Skeletal muscle tissue (tissue), 3 donors: ENCODE measurements at regions not wholly inside any gene's neighbourhood (a gene's known extent, or its start where the extent isn't known, plus 50 kb on each side); places are given as distances from the start of the nearest gene placed in this dataset.

Source experiments
- H3K27ac ChIP-seq: one replicate; pipeline ENCODE4 v1.7.0; 2013; ENCODE audit warnings: mild to moderate bottlenecking, low read depth, low read length, inconsistent platforms
- H3K27me3 ChIP-seq, 3 donors: one replicate each; pipeline ENCODE4 v1.7.0; 2013; ENCODE audit warnings: low read length in 3 of 3; ENCODE audit not compliant: control insufficient read depth in 3 of 3, insufficient read depth in 3 of 3
- H3K36me3 ChIP-seq, 3 donors: one replicate each; pipeline ENCODE4 v1.7.0; 2013; ENCODE audit warnings: low read length in 3 of 3; ENCODE audit not compliant: control insufficient read depth in 3 of 3, insufficient read depth in 3 of 3
- H3K4me1 ChIP-seq, 3 donors: one replicate each; pipeline ENCODE4 v1.7.0; 2013; ENCODE audit warnings: low read length in 3 of 3, mild to moderate bottlenecking in 3 of 3; ENCODE audit not compliant: control insufficient read depth in 3 of 3, insufficient read depth in 3 of 3
- H3K4me3 ChIP-seq, 3 donors: one replicate each; pipeline ENCODE4 v1.7.0; 2013; ENCODE audit warnings: low read length in 3 of 3
- H3K9ac ChIP-seq, 3 donors: one replicate each; pipeline ENCODE4 v1.7.0; 2013; ENCODE audit warnings: low read length in 3 of 3, mild to moderate bottlenecking in 3 of 3, moderate library complexity in 2 of 3, low read depth in 1 of 3
- H3K9me3 ChIP-seq, 3 donors: one replicate each; pipeline ENCODE4 v1.7.0; 2013; ENCODE audit warnings: low read length in 3 of 3; ENCODE audit not compliant: control insufficient read depth in 3 of 3
- donor health status: Osteomylitis.

DNA sequence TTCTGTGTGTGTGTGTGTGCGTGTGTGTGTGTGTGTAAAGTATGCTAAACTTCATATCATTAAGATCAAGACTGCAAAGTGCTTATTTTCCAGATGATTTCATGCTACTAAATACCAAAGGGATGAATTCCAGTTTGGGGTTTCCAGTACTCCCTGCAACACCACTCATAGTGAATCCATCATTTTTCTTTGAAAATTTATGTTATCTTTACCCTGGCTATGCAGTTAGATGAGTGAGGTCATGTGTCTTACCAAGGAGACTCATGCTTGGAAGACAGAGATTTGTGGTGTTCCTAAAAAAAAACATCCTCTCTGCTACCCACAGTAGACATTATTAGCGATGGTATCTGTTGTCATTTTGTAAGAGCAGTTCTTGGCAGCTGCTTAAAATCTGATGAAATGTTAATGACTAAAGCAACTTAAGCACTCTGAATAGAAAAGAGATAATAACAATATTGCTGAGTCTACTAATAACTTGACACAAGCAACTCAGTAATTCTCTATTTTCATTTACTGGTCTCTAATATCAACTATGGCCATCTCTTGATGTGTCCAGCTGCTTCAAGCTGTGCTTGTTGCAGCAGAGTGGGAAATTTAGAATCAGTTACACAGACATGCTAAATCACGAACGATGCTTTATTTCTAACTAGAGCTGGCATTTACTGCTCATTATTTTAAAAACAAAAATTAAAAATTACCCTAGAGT, 1953.0 kb upstream of the IGFBP7 start:
- H3K9ac ChIP-seq: no peak overlapping the region

DNA sequence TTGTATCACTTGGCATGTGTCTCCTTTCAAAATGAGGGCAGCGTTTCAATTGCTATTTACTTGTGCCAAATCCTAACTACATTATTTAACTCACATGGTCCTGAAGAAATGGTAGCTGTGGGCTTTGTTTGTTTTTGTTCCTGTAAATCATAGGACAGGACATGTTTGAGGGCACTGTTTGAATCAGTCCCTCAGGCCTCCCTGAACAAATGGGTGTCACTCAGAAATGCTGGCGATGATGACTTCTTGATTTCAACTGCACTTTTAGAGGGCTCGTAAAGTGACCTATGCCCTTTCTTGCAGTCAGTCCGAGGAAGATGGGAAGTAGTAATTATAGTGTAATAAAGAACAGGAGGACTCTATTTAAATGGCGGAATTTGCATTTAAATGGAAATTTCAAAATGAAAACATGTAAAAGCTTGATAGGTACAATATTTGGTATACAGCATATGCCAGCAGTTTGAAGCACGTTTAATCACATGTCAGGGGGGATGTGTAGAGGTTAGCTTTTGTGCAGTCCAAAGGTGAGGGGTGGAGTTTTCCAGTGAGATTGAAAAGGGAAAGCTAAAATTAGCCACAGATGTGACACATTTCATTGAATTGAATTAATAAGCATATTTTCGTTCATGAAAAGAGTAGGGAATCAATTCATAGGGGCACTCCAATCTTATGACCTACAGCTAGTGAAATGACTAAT, 1958.7 kb upstream of the IGFBP7 start:
- H3K36me3 ChIP-seq: no peaks in the 10 kb centered on the region
- no peak overlapping the region for H3K9ac ChIP-seq
- no peak overlapping the region for H3K4me3 ChIP-seq
- H3K4me1 ChIP-seq: no peaks in the 10 kb centered on the region
- H3K27me3 ChIP-seq: no peaks in the 10 kb centered on the region
- H3K9me3 ChIP-seq: no peaks in the 10 kb centered on the region
- no peak overlapping the region for H3K27ac ChIP-seq

More for the DNA sequence above, 1953.0 kb upstream of the IGFBP7 start:
- no peaks in the 10 kb centered on the region for H3K27me3 ChIP-seq
- no peaks in the 10 kb centered on the region for H3K9me3 ChIP-seq
- no peaks in the 10 kb centered on the region for H3K4me1 ChIP-seq
- H3K36me3 ChIP-seq: no peaks in the 10 kb centered on the region
- no peak overlapping the region for H3K4me3 ChIP-seq
- H3K27ac ChIP-seq: no peak overlapping the region

DNA sequence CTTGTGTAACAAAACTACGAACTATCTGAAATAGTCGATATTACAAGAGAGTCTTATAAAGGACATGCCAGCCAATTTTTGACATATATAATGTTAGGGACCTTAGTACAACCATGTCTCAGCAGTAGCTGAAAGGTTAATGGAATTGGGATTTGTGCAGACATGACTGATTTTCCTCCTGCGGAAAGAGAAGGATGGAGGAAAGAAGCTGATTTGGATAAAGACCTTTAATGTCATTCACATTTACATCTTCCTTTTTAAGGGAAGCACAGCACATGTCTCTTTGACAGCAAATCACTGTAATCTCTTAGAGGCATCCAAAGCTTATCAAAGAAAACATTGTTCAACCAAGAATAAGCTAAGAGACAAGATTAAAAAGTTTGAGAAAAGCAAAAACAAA, 1976.2 kb upstream of the IGFBP7 start:
- Histone ChIP-seq H3K4me3 (no peak overlapping the region), H3K27me3 (no peaks in the 10 kb centered on the region), H3K36me3 (no peaks in the 10 kb centered on the region), H3K4me1 (no peaks in the 10 kb centered on the region), H3K9ac (no peak overlapping the region), H3K27ac (no peak overlapping the region), H3K9me3 (no peaks in the 10 kb centered on the region)

- no peaks in the 10 kb centered on the region for H3K9me3 ChIP-seq
- no peak overlapping the region for H3K9ac ChIP-seq
- H3K4me3 ChIP-seq: no peak overlapping the region
- H3K4me1 ChIP-seq: no peaks in the 10 kb centered on the region
- H3K27me3 ChIP-seq: no peaks in the 10 kb centered on the region
- no peak overlapping the region for H3K27ac ChIP-seq
- H3K36me3 ChIP-seq: no peaks in the 10 kb centered on the region
Measured at GRCh38 chr4:59091146-59092142, 1981.3 kb upstream of the IGFBP7 start.

GRCh38 chr4:59094505-59094904, 1984.3 kb upstream of the IGFBP7 start:
- Histone ChIP-seq H3K27ac (no peak overlapping the region), H3K9ac (no peak overlapping the region), H3K4me3 (no peak overlapping the region), H3K27me3 (no peaks in the 10 kb centered on the region), H3K36me3 (no peaks in the 10 kb centered on the region), H3K4me1 (no peaks in the 10 kb centered on the region), H3K9me3 (no peaks in the 10 kb centered on the region)

GRCh38 chr4:59102311-59102710, 1992.1 kb upstream of the IGFBP7 start:
- Histone ChIP-seq H3K4me3 (no peak overlapping the region), H3K4me1 (no peaks in the 10 kb centered on the region), H3K9ac (no peak overlapping the region)

DNA sequence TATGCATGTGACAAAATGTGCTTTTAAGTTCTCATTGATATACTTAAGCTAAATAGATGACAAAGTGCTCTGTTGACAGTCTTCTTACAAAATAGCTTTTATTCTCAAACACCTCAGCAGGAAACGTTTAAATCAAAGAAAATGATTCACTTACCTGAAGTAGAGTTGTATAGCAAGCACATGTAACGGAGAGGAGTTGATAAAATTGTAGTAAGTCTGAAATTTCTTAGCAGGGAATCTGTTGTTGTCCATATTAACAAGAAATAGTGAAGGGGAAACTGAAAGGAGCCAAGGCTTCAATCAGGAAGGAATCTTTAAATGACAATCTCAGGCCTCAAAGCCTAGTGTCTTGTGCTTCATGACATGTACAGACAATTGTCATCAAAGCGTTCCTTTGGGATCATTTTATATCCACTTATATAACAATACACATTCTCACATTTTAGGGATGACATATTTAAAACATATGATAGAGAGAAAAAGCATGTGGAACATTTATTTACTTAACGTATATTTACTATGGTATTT, 2010.2 kb upstream of the IGFBP7 start:
- Histone ChIP-seq H3K27ac (no peak overlapping the region), H3K36me3 (no peaks in the 10 kb centered on the region), H3K9ac (no peak overlapping the region), H3K4me3 (no peak overlapping the region), H3K4me1 (no peaks in the 10 kb centered on the region), H3K9me3 (no peaks in the 10 kb centered on the region), H3K27me3 (no peaks in the 10 kb centered on the region)

More at GRCh38 chr4:59102311-59102710, 1992.1 kb upstream of the IGFBP7 start:
- Histone ChIP-seq H3K36me3 (no peaks in the 10 kb centered on the region), H3K27me3 (no peaks in the 10 kb centered on the region), H3K9me3 (no peaks in the 10 kb centered on the region), H3K27ac (no peak overlapping the region)

GRCh38 chr4:59122626-59123025, 2012.4 kb upstream of the IGFBP7 start:
- Histone ChIP-seq H3K36me3 (no peaks in the 10 kb centered on the region), H3K9me3 (no peaks in the 10 kb centered on the region), H3K4me1 (no peaks in the 10 kb centered on the region), H3K27me3 (no peaks in the 10 kb centered on the region), H3K4me3 (no peak overlapping the region), H3K9ac (no peak overlapping the region), H3K27ac (no peak overlapping the region)

DNA sequence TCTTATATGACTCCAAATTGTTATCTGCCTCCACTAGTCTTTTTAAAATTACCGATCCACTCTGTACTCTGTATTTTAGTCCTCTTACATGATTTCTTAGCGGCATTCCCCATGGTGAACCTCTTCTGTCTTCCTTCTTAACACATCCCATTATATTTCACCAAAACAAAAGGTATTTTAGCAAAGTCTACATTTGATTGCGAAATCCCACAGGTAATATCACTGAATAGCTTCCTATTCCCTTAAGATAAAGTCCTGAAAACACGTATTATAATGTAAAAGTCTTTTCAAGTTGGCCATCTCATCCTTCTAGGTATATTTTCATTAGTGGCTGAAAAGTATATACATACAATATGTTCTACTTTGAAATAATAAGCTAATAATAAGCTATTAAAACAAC, 2016.0 kb upstream of the IGFBP7 start:
- no peaks in the 10 kb centered on the region for H3K4me1 ChIP-seq
- H3K9me3 ChIP-seq: no peaks in the 10 kb centered on the region
- no peaks in the 10 kb centered on the region for H3K27me3 ChIP-seq
- H3K4me3 ChIP-seq: no peak overlapping the region
- no peak overlapping the region for H3K27ac ChIP-seq
- H3K9ac ChIP-seq: no peak overlapping the region
- no peaks in the 10 kb centered on the region for H3K36me3 ChIP-seq
